ENCODE measurements at regions not wholly inside any gene's neighbourhood (a gene's known extent, or its start where the extent isn't known, plus 50 kb on each side); places are given as distances from the start of the nearest gene placed in this dataset.

GRCh38 chr10:57880446-57881227, 387.1 kb downstream of the IPMK start:
- no peak overlapping the region for H3K4me3 ChIP-seq (ENCODE audit: low read length)
- TF ChIP-seq CTCF (conservative IDR thresholded peaks at IDR 0.05; ENCODE audit: low read depth, low read length), result no peak
- peak; percentile 39 for DNase-seq (ENCODE audit: low read depth)

GRCh38 chr10:57874810-57875209, 392.9 kb downstream of the IPMK start:
- no peak for DNase-seq (ENCODE audit: low read depth)
- no peak overlapping the region for H3K4me3 ChIP-seq (ENCODE audit: low read length)
- no peak for TF ChIP-seq CTCF (conservative IDR thresholded peaks at IDR 0.05; ENCODE audit: low read depth, low read length)

GRCh38 chr10:57867241-57867640, 400.5 kb downstream of the IPMK start:
- TF ChIP-seq CTCF (conservative IDR thresholded peaks at IDR 0.05; ENCODE audit: low read depth, low read length), result no peak
- DNase-seq (ENCODE audit: low read depth), result no peak
- H3K4me3 ChIP-seq (ENCODE audit: low read length), result no peak overlapping the region

DNA sequence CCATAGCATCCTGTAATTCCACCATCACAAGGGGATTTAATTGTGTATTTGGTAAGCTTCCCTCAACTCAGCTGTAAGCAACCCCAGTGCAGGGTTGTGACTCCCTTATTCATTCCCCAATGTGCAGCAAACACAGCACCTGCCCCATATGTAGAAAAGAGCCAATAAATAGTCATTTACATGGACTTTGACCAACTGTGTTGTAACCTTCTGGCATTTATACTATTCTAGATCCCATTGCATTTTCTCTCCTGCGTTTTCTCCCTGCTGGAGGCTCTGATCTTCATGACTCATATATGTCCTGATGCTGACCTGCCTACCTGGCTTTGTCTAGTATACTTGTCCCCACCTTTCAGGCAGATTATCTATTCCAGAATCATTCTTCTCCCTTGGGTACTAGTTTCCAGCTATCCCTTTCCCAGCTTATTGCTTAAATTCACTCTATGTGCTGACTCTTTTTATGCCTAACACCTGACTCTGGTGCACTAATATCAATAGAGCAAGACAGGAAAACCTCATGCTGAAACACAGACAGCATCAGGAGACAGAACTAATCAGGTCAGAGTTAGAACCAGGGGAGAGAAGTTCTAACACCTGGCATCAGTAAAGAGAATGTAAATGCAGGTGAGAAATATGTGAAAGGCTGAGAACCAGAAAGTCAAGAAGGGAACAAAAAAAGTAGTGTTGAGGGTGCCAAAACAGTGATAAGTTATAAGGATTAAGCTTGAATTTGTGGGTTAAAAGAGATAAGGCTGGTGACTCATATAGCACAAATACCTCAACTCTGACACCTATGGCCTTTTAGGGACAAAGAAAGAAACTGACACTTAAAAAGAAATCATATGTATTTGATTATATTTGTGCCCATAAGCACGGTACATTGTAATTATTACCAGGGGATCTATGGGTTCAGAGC, 402.7 kb downstream of the IPMK start:
- no peak overlapping the region for H3K4me3 ChIP-seq (ENCODE audit: low read length)
- no peak for DNase-seq (ENCODE audit: low read depth)
- no peak for TF ChIP-seq CTCF (conservative IDR thresholded peaks at IDR 0.05; ENCODE audit: low read depth, low read length)

DNA sequence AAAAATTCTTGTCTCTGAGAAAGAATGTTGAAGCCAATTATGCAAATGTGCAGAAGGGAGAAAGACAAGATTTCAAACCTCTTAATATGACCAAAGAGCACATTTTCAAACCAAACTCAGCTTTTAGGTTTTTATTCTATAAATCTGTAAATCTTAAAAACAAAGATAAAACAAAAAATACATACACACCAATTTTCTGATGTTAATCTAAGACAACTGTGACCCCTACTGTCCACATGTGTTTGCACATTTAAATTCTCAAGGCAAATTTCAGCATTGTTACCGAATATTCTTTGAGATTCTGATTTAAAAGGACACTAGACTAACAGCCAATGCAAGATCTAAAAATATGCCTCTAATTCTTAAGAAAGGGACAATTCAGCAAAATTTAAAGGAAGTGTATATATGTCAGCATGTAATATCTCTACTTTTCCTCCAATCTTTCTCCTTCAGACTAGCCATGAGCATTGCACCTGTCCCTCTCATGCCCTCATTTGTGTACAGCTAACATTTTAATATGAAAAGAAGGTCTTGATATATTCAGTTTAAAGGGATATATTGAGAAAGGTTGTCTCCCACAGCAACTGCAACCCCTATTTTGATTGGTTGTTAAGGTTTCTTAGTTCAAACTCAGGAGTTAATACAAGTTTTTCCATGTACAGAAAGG, 417.9 kb downstream of the IPMK start:
- no peak overlapping the region for H3K4me3 ChIP-seq (ENCODE audit: low read length)
- peak; percentile 49 for TF ChIP-seq CTCF (conservative IDR thresholded peaks at IDR 0.05; ENCODE audit: low read depth, low read length)
- no peak for DNase-seq (ENCODE audit: low read depth)

- no peak overlapping the region for H3K4me3 ChIP-seq (ENCODE audit: low read length)
- DNase-seq (ENCODE audit: low read depth), result no peak
- TF ChIP-seq CTCF (conservative IDR thresholded peaks at IDR 0.05; ENCODE audit: low read depth, low read length), result no peak
Measured at GRCh38 chr10:57846307-57847065, 421.2 kb downstream of the IPMK start.
